ENCODE measurements at regions not wholly inside any gene's neighbourhood (a gene's known extent, or its start where the extent isn't known, plus 50 kb on each side); places are given as distances from the start of the nearest gene placed in this dataset.

DNA sequence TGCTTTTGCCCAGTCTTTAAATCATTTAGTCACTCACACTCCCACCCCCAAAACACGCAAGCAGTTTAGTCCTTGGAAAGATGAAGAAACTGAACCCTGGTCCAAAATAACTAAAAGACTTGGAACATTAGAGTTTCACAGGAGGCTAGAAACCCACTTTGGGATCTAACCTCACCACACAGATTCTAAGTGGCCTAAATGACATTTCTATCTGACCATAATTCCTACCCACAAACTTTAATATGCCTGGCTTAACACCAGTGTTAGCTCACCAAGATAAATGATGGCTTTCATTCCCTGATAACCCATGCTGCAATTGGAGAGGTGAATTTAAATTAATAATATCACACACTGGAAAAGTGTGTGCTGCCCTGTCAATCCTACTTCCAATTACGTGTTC is 295.3 kb upstream of the UBE2E2 start:
- no peak overlapping the region for H3K27ac ChIP-seq (ENCODE audit: low read length)
- H3K36me3 ChIP-seq (ENCODE audit: insufficient read depth, low read length): no peaks in the 10 kb centered on the region
- no peak overlapping the region for H2AFZ ChIP-seq (ENCODE audit: low read depth, low read length)
- ATAC-seq (ENCODE audit: insufficient read depth, low read depth): no peak
- no peaks in the 10 kb centered on the region for H3K27me3 ChIP-seq (ENCODE audit: insufficient read depth, low read length, poor library complexity)
- H3K4me3 ChIP-seq (ENCODE audit: low read depth in 1 of 2, low read length in 2 of 2): no peak overlapping the region
- no peaks in the 10 kb centered on the region for H3K4me1 ChIP-seq (ENCODE audit: insufficient read depth, low read length)
- TF ChIP-seq EZH2 (IDR thresholded peaks at IDR 0.05; ENCODE audit: borderline replicate concordance, low read depth, low read length, severe bottlenecking): no peak
- TF ChIP-seq, protein P1, sequence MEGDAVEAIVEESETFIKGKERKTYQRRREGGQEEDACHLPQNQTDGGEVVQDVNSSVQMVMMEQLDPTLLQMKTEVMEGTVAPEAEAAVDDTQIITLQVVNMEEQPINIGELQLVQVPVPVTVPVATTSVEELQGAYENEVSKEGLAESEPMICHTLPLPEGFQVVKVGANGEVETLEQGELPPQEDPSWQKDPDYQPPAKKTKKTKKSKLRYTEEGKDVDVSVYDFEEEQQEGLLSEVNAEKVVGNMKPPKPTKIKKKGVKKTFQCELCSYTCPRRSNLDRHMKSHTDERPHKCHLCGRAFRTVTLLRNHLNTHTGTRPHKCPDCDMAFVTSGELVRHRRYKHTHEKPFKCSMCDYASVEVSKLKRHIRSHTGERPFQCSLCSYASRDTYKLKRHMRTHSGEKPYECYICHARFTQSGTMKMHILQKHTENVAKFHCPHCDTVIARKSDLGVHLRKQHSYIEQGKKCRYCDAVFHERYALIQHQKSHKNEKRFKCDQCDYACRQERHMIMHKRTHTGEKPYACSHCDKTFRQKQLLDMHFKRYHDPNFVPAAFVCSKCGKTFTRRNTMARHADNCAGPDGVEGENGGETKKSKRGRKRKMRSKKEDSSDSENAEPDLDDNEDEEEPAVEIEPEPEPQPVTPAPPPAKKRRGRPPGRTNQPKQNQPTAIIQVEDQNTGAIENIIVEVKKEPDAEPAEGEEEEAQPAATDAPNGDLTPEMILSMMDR (IDR thresholded peaks at IDR 0.05; ENCODE audit: borderline replicate concordance, extremely low read depth, low read length, poor library complexity, severe bottlenecking): no peak
- H3K4me2 ChIP-seq (ENCODE audit: insufficient read depth, low read length): no peak overlapping the region
- DNase-seq: no peak
- no peaks in the 10 kb centered on the region for H4K20me1 ChIP-seq (ENCODE audit: insufficient read depth, low read length)
- no peaks in the 10 kb centered on the region for H3K79me2 ChIP-seq (ENCODE audit: insufficient read depth, low read length)
- H3K9ac ChIP-seq (ENCODE audit: low read depth, low read length): no peak overlapping the region
- no peaks in the 10 kb centered on the region for H3K9me3 ChIP-seq (ENCODE audit: insufficient read depth, low read length, severe bottlenecking)

DNA sequence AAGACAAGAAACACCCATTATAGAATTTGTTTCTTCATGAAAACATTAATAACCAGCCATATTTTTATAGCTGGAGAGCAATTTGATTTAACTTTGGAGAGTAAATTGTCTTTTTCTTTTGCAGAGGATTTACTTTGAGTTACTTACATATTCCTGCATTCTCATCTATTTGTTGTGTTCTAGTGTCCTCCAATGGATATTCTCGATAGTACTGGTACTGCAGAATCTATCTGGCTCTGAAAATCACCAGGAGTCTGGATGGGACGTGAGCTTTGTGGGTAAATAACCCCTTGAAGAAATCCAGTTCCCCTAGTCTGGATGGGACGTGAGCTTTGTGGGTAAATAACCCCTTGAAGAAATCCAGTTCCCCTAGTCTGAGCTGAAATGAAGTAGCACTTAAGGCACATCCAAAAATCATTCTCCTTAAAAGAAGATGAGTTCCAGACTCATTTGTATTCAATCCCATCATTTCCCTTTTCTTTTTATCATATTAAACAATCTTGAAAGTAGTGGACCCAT is 294.1 kb upstream of the UBE2E2 start:
- TF ChIP-seq, protein P1 (IDR thresholded peaks at IDR 0.05; ENCODE audit: borderline replicate concordance, extremely low read depth, low read length, poor library complexity, severe bottlenecking): no peak
- TF ChIP-seq EZH2 (IDR thresholded peaks at IDR 0.05; ENCODE audit: borderline replicate concordance, low read depth, low read length, severe bottlenecking): no peak
- Histone ChIP-seq H3K4me1 (ENCODE audit: insufficient read depth, low read length) (no peaks in the 10 kb centered on the region), H3K27me3 (ENCODE audit: insufficient read depth, low read length, poor library complexity) (no peaks in the 10 kb centered on the region), H3K9ac (ENCODE audit: low read depth, low read length) (no peak overlapping the region), H3K27ac (ENCODE audit: low read length) (no peak overlapping the region), H2AFZ (ENCODE audit: low read depth, low read length) (no peak overlapping the region), H3K36me3 (ENCODE audit: insufficient read depth, low read length) (no peaks in the 10 kb centered on the region), H3K9me3 (ENCODE audit: insufficient read depth, low read length, severe bottlenecking) (no peaks in the 10 kb centered on the region), H4K20me1 (ENCODE audit: insufficient read depth, low read length) (no peaks in the 10 kb centered on the region), H3K79me2 (ENCODE audit: insufficient read depth, low read length) (no peaks in the 10 kb centered on the region), H3K4me3 (ENCODE audit: low read depth in 1 of 2, low read length in 2 of 2) (no peak overlapping the region), H3K4me2 (ENCODE audit: insufficient read depth, low read length) (no peak overlapping the region)
- ATAC-seq (ENCODE audit: insufficient read depth, low read depth): no peak
- no peak for DNase-seq

DNA sequence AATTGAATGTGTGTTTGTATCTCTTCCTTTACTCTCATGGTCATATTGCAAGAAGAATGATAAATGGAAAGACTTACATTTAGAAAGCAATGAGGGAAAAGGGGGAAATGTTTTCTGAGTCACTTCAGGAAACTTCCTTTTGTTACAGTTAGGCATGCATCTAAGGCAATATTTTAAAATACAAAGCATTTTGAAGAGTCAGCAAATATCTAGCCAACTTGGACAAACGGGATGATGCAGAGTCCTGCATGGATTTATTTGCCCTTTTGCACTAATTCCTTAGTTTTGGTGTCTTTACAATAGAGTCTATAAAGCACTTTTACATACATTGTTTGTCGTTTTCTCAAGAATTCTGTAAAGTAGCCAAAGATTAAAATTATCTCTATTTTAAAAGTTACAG is 286.2 kb upstream of the UBE2E2 start:
- Histone ChIP-seq H3K4me1 (ENCODE audit: insufficient read depth, low read length) (no peaks in the 10 kb centered on the region), H4K20me1 (ENCODE audit: insufficient read depth, low read length) (no peaks in the 10 kb centered on the region), H3K79me2 (ENCODE audit: insufficient read depth, low read length) (no peaks in the 10 kb centered on the region), H3K4me2 (ENCODE audit: insufficient read depth, low read length) (no peak overlapping the region), H3K27ac (ENCODE audit: low read length) (no peak overlapping the region), H3K4me3 (ENCODE audit: low read depth in 1 of 2, low read length in 2 of 2) (no peak overlapping the region), H3K9ac (ENCODE audit: low read depth, low read length) (no peak overlapping the region), H3K36me3 (ENCODE audit: insufficient read depth, low read length) (no peaks in the 10 kb centered on the region), H2AFZ (ENCODE audit: low read depth, low read length) (no peak overlapping the region), H3K27me3 (ENCODE audit: insufficient read depth, low read length, poor library complexity) (no peaks in the 10 kb centered on the region), H3K9me3 (ENCODE audit: insufficient read depth, low read length, severe bottlenecking) (no peaks in the 10 kb centered on the region)
- ATAC-seq (ENCODE audit: insufficient read depth, low read depth) (no peak), DNase-seq (no peak)
- TF ChIP-seq, protein P1 (IDR thresholded peaks at IDR 0.05; ENCODE audit: borderline replicate concordance, extremely low read depth, low read length, poor library complexity, severe bottlenecking): no peak
- no peak for TF ChIP-seq EZH2 (IDR thresholded peaks at IDR 0.05; ENCODE audit: borderline replicate concordance, low read depth, low read length, severe bottlenecking)

DNA sequence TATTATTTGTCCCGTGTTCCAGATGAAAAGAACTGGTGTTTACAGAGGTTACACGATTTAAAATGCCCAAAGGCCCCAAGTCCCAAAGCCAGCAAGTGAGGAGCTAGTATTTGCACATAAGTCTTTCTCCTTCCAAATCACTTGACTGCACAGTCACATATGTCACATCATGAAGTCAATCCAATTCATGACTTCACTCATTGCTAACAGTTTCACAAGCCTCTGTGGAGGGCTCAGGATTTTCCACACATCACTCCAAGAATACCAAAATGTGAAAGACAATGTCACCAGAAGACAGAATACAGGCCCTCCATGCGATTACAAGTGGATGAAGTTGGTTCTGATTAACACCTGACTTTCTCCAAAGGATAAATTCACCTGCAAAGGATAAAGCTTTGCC is 283.1 kb upstream of the UBE2E2 start:
- Histone ChIP-seq H3K27me3 (ENCODE audit: insufficient read depth, low read length, poor library complexity) (no peaks in the 10 kb centered on the region), H3K79me2 (ENCODE audit: insufficient read depth, low read length) (no peaks in the 10 kb centered on the region), H3K4me3 (ENCODE audit: low read depth in 1 of 2, low read length in 2 of 2) (no peak overlapping the region), H3K4me2 (ENCODE audit: insufficient read depth, low read length) (no peak overlapping the region), H3K27ac (ENCODE audit: low read length) (no peak overlapping the region), H3K9ac (ENCODE audit: low read depth, low read length) (no peak overlapping the region), H2AFZ (ENCODE audit: low read depth, low read length) (no peak overlapping the region), H4K20me1 (ENCODE audit: insufficient read depth, low read length) (no peaks in the 10 kb centered on the region), H3K9me3 (ENCODE audit: insufficient read depth, low read length, severe bottlenecking) (no peaks in the 10 kb centered on the region), H3K36me3 (ENCODE audit: insufficient read depth, low read length) (no peaks in the 10 kb centered on the region), H3K4me1 (ENCODE audit: insufficient read depth, low read length) (no peaks in the 10 kb centered on the region)
- ATAC-seq (ENCODE audit: insufficient read depth, low read depth) (no peak), DNase-seq (no peak)
- TF ChIP-seq, protein P1 (IDR thresholded peaks at IDR 0.05; ENCODE audit: borderline replicate concordance, extremely low read depth, low read length, poor library complexity, severe bottlenecking): no peak
- no peak for TF ChIP-seq EZH2 (IDR thresholded peaks at IDR 0.05; ENCODE audit: borderline replicate concordance, low read depth, low read length, severe bottlenecking)

All from DND-41 (cell line).